H9 (cell line): ENCODE measurements at regions not wholly inside any gene's neighbourhood (a gene's known extent, or its start where the extent isn't known, plus 50 kb on each side); places are given as distances from the start of the nearest gene placed in this dataset.

Experiments used
- DNase-seq: peaks from one replicate; pipeline ENCODE4 v3.0.0-alpha.2; 2017
- H2AFZ ChIP-seq: one replicate; pipeline ENCODE4 v1.6.1; 2013; ENCODE audit warnings: mild to moderate bottlenecking, low read length, control low read depth, moderate library complexity
- H2AK5ac ChIP-seq: 2 replicates; pipeline ENCODE4 v1.6.1; 2013; ENCODE audit warnings: low read length, control low read depth, mixed read lengths; ENCODE audit not compliant: insufficient read length
- H2BK120ac ChIP-seq: one replicate; pipeline ENCODE4 v1.6.1; 2013; ENCODE audit warnings: low read depth, mild to moderate bottlenecking, low read length, control low read depth, inconsistent platforms; ENCODE audit not compliant: poor library complexity, severe bottlenecking
- H2BK12ac ChIP-seq: 2 replicates; pipeline ENCODE4 v1.6.1; 2013; ENCODE audit warnings: low read length, control low read depth, mixed read lengths, low read depth; ENCODE audit not compliant: insufficient read length
- H2BK15ac ChIP-seq: 2 replicates; pipeline ENCODE4 v1.6.1; 2013; ENCODE audit warnings: low read depth, low read length, control low read depth
- H2BK20ac ChIP-seq: one replicate; pipeline ENCODE4 v1.6.1; 2013; ENCODE audit warnings: low read depth, mild to moderate bottlenecking, low read length, control low read depth, inconsistent platforms; ENCODE audit not compliant: poor library complexity, severe bottlenecking
- H2BK5ac ChIP-seq: 2 replicates; pipeline ENCODE4 v1.6.1; 2013; ENCODE audit warnings: low read length, control low read depth, mixed read lengths; ENCODE audit not compliant: insufficient read length
- H3K14ac ChIP-seq: 2 replicates; pipeline ENCODE4 v1.6.1; 2013; ENCODE audit warnings: low read length, control low read depth; ENCODE audit not compliant: insufficient read depth
- H3K18ac ChIP-seq: 2 replicates; pipeline ENCODE4 v1.6.1; 2013; ENCODE audit warnings: low read depth, mild to moderate bottlenecking, mixed read lengths, low read length, control low read depth; ENCODE audit not compliant: insufficient read length
- H3K23ac ChIP-seq: 2 replicates; pipeline ENCODE4 v1.6.1; 2013; ENCODE audit warnings: low read length, control low read depth, mixed read lengths, low read depth; ENCODE audit not compliant: insufficient read length
- H3K23me2 ChIP-seq: 2 replicates; pipeline ENCODE4 v1.6.1; 2013; ENCODE audit warnings: low read depth, mild to moderate bottlenecking, mixed read lengths, low read length, control low read depth; ENCODE audit not compliant: insufficient read length, poor library complexity, severe bottlenecking
- H3K27ac ChIP-seq: 2 replicates; pipeline ENCODE4 v1.5.1; 2013; ENCODE audit warnings: low read length, control low read depth, mixed read lengths, low read depth; ENCODE audit not compliant: insufficient read length
- H3K27me3 ChIP-seq: 2 replicates; pipeline ENCODE4 v1.6.1; 2013; ENCODE audit warnings: low read length, control low read depth, inconsistent platforms; ENCODE audit not compliant: insufficient read depth
- H3K4ac ChIP-seq: 2 replicates; pipeline ENCODE4 v1.6.1; 2013; ENCODE audit warnings: low read depth, mild to moderate bottlenecking, control low read depth, inconsistent platforms, low read length, moderate library complexity
- H3K4me1 ChIP-seq: 2 replicates; pipeline ENCODE4 v1.6.1; 2013; ENCODE audit warnings: low read length, control low read depth, inconsistent platforms; ENCODE audit not compliant: insufficient read depth
- H3K4me2 ChIP-seq: 2 replicates; pipeline ENCODE4 v1.6.1; 2013; ENCODE audit warnings: low read length, control low read depth, mixed read lengths; ENCODE audit not compliant: insufficient read length, insufficient read depth
- H3K56ac ChIP-seq: 2 replicates; pipeline ENCODE4 v1.6.1; 2013; ENCODE audit warnings: low read depth, mild to moderate bottlenecking, mixed read lengths, low read length, control low read depth; ENCODE audit not compliant: insufficient read length
- H3K79me1 ChIP-seq: 2 replicates; pipeline ENCODE4 v1.6.1; 2013; ENCODE audit warnings: low read depth, mild to moderate bottlenecking, moderate library complexity, low read length, control low read depth, inconsistent platforms; ENCODE audit not compliant: insufficient read depth, poor library complexity, severe bottlenecking
- H3K79me2 ChIP-seq: 2 replicates; pipeline ENCODE4 v1.6.1; 2013; ENCODE audit warnings: low read length, control low read depth, inconsistent platforms; ENCODE audit not compliant: insufficient read depth
- H3K9ac ChIP-seq: 2 replicates; pipeline ENCODE4 v1.6.1; 2013; ENCODE audit warnings: low read length, control low read depth, mixed read lengths; ENCODE audit not compliant: insufficient read length; ENCODE audit errors: extremely low read depth
- H3K9me3 ChIP-seq: one replicate; pipeline ENCODE4 v1.6.1; 2013; ENCODE audit warnings: low read depth, low read length, inconsistent platforms; ENCODE audit not compliant: control insufficient read depth
- H3T11ph ChIP-seq: one replicate; pipeline ENCODE4 v1.6.1; 2013; ENCODE audit warnings: mild to moderate bottlenecking, low read length, control low read depth, inconsistent platforms
- H4K20me1 ChIP-seq: one replicate; pipeline ENCODE4 v1.6.1; 2013; ENCODE audit not compliant: control insufficient read depth, insufficient read length, insufficient read depth
- H4K5ac ChIP-seq: 2 replicates; pipeline ENCODE4 v1.6.1; 2013; ENCODE audit warnings: low read depth, mild to moderate bottlenecking, mixed read lengths, low read length, control low read depth; ENCODE audit not compliant: insufficient read length
- H4K8ac ChIP-seq: replicated peaks from 2 replicates; pipeline ENCODE4 v1.6.1; 2013; ENCODE audit warnings: low read length, control low read depth, mixed read lengths, low read depth; ENCODE audit not compliant: insufficient read length
- H4K91ac ChIP-seq: 2 replicates; pipeline ENCODE4 v1.6.1; 2013; ENCODE audit warnings: low read depth, mild to moderate bottlenecking, moderate library complexity, mixed read lengths, low read length, control low read depth; ENCODE audit not compliant: insufficient read length
- H3K27ac Mint-ChIP-seq, 3 experiments: 2 replicates in 2 of 3; 3 replicates in 1 of 3; pipeline ENCODE4 v1.8.0; 2020 to 2021; ENCODE audit warnings: mixed read lengths in 3 of 3, mild to moderate bottlenecking in 1 of 3, moderate library complexity in 1 of 3
- H3K27me3 Mint-ChIP-seq: 2 replicates; pipeline ENCODE4 v1.8.0; 2021; ENCODE audit warnings: low read depth, mild to moderate bottlenecking, moderate library complexity, mixed read lengths
- H3K36me3 Mint-ChIP-seq, 3 experiments: 2 replicates in 2 of 3; 3 replicates in 1 of 3; pipeline ENCODE4 v1.8.0; 2020 to 2021; ENCODE audit warnings: low read depth in 3 of 3, mixed read lengths in 3 of 3; ENCODE audit not compliant: insufficient read depth in 1 of 3
- H3K4me1 Mint-ChIP-seq, 2 experiments: 2 replicates each; pipeline ENCODE4 v1.8.0; 2020; ENCODE audit warnings: mixed read lengths in 2 of 2
- H3K4me3 Mint-ChIP-seq, 2 experiments: 2 replicates in 1 of 2; 3 replicates in 1 of 2; pipeline ENCODE4 v1.8.0; 2020 to 2021; ENCODE audit warnings: mild to moderate bottlenecking in 2 of 2, mixed read lengths in 2 of 2, moderate library complexity in 1 of 2
- H3K9me3 Mint-ChIP-seq, 2 experiments: 2 replicates in 1 of 2; 3 replicates in 1 of 2; pipeline ENCODE4 v1.8.0; 2020; ENCODE audit warnings: mild to moderate bottlenecking in 2 of 2, mixed read lengths in 2 of 2, moderate library complexity in 1 of 2
- CTCF ChIP-seq: fragments of 200-600 bp; sonication (generic); conservative IDR thresholded peaks from 3 replicates; pipeline ENCODE4 v1.8.0; 2021; ENCODE audit warnings: antibody characterized with exemption, mild to moderate bottlenecking
- WGBS: extraction: QIAGEN DNeasy Blood & Tissue Kit; methylation state at CpG from one replicate; pipeline ENCODE4 v1.1.7; 2013; ENCODE audit warnings: missing lambda C conversion rate, low lambda C conversion rate, mixed read lengths; ENCODE audit not compliant: insufficient read length; ENCODE audit errors: extremely low coverage; 5-methylcytosine and 5-hydroxymethylcytosine counted together

GRCh38 chr10:78868861-78869260 is 199.9 kb upstream of the ZMIZ1 start:
- no peak overlapping the region for H3K27ac ChIP-seq
- H2BK12ac ChIP-seq = no peak overlapping the region
- Mint-ChIP-seq H3K36me3 (no peaks in the 10 kb centered on the region; a peak in 1 of 7 replicates), H3K27ac (no peak overlapping the region), H3K4me1 (peaks cover 4 to 5% of the 10 kb centered on the region in 2 experiments; a peak in 2 of 4 replicates), H3K27me3 (peaks cover 65% of the 10 kb centered on the region), H3K9me3 (no peaks in the 10 kb centered on the region), H3K4me3 (no peak overlapping the region)
- no peak overlapping the region for H3K14ac ChIP-seq
- no peak overlapping the region for H3K9ac ChIP-seq
- H3K4me2 ChIP-seq = no peak overlapping the region
- no peak for DNase-seq
- H3K23me2 ChIP-seq = no peaks in the 10 kb centered on the region
- no peak overlapping the region for H3K23ac ChIP-seq
- H3K4me1 ChIP-seq = no peaks in the 10 kb centered on the region
- H2BK15ac ChIP-seq = no peak overlapping the region
- H3K79me2 ChIP-seq = no peaks in the 10 kb centered on the region
- no peaks in the 10 kb centered on the region for H3K79me1 ChIP-seq
- TF ChIP-seq CTCF = no peak
- H2AFZ ChIP-seq = no peak overlapping the region
- H4K91ac ChIP-seq = no peak overlapping the region
- H3K18ac ChIP-seq = no peak overlapping the region
- H4K8ac ChIP-seq = no peak overlapping the region
- no peaks in the 10 kb centered on the region for H4K20me1 ChIP-seq
- no peak overlapping the region for H2AK5ac ChIP-seq
- H3K9me3 ChIP-seq = no peaks in the 10 kb centered on the region
- H4K5ac ChIP-seq = no peak overlapping the region
- H2BK5ac ChIP-seq = no peak overlapping the region
- no peak overlapping the region for H3T11ph ChIP-seq
- no peak overlapping the region for H2BK20ac ChIP-seq
- H3K27me3 ChIP-seq = no peaks in the 10 kb centered on the region
- no CpG with 5 or more reads among the region's 7 CpGs for WGBS
- H2BK120ac ChIP-seq = no peak overlapping the region
- H3K4ac ChIP-seq = no peak overlapping the region
- H3K56ac ChIP-seq = no peak overlapping the region
